SK-N-SH treated with all-trans-retinoic acid at 6 μM for 48 hours (cell line): ENCODE measurements at regions not wholly inside any gene's neighbourhood (a gene's known extent, or its start where the extent isn't known, plus 50 kb on each side); places are given as distances from the start of the nearest gene placed in this dataset.
"Not testable (repeated sequence)": the region's sequence is repeated elsewhere in the genome, so short reads cannot be mapped to it uniquely, and the experiment has no call there.

Experiments
- ATAC-seq: fragments of 200-7000 bp; cut with Tn5 transposase; 3 replicates; pipeline ENCODE4 v1.9.1; 2020; ENCODE audit warnings: mild to moderate bottlenecking, moderate library complexity
- ARNTL ChIP-seq: fragments of 450-650 bp; formaldehyde crosslinking; IDR thresholded peaks from 2 replicates; pipeline ENCODE4 v1.5.0; 2020; ENCODE audit warnings: low read depth, mild to moderate bottlenecking, moderate library complexity, borderline replicate concordance
- BACH2 ChIP-seq: fragments of 250-450 bp; sonication (Bioruptor Pico); IDR thresholded peaks from 2 replicates; pipeline ENCODE4 v1.9.0; 2021; ENCODE audit warnings: mild to moderate bottlenecking, borderline replicate concordance
- CSDC2 ChIP-seq: fragments of 250-450 bp; sonication (Bioruptor Pico); IDR thresholded peaks from 2 replicates; pipeline ENCODE4 v1.5.0; 2020; ENCODE audit warnings: mild to moderate bottlenecking, moderate library complexity
- ESRRG ChIP-seq: fragments of 250-450 bp; sonication (Bioruptor Pico); IDR thresholded peaks from 2 replicates; pipeline ENCODE4 v1.6.1; 2021; ENCODE audit warnings: mild to moderate bottlenecking
- GLIS3 ChIP-seq: fragments of 250-450 bp; sonication (Bioruptor Pico); IDR thresholded peaks from 2 replicates; pipeline ENCODE4 v1.5.0; 2020; ENCODE audit warnings: mild to moderate bottlenecking, moderate library complexity
- ISL1 ChIP-seq: fragments of 250-450 bp; sonication (Bioruptor Pico); IDR thresholded peaks from 2 replicates; pipeline ENCODE4 v2.1.2; 2022; ENCODE audit warnings: mild to moderate bottlenecking, moderate library complexity
- OSR1 ChIP-seq: fragments of 250-450 bp; sonication (Bioruptor Pico); IDR thresholded peaks from 2 replicates; pipeline ENCODE4 v1.8.0; 2022; ENCODE audit warnings: moderate library complexity, mild to moderate bottlenecking, inconsistent platforms
- PPARA ChIP-seq: fragments of 250-450 bp; sonication (Bioruptor Pico); IDR thresholded peaks from 2 replicates; pipeline ENCODE4 v1.5.0; 2020; ENCODE audit warnings: mild to moderate bottlenecking, borderline replicate concordance
- RARB ChIP-seq: fragments of 250-450 bp; sonication (Bioruptor Pico); IDR thresholded peaks from 2 replicates; pipeline ENCODE4 v1.8.0; 2021; ENCODE audit warnings: mild to moderate bottlenecking, moderate library complexity
- SNAI2 ChIP-seq: fragments of 250-450 bp; sonication (Bioruptor Pico); IDR thresholded peaks from 2 replicates; pipeline ENCODE4 v1.5.0; 2020; ENCODE audit warnings: mild to moderate bottlenecking, moderate library complexity
- TOX ChIP-seq: fragments of 250-450 bp; sonication (Bioruptor Pico); IDR thresholded peaks from 2 replicates; pipeline ENCODE4 v1.8.0; 2021; ENCODE audit warnings: mild to moderate bottlenecking, moderate library complexity, borderline replicate concordance
- ZC3H10 ChIP-seq: fragments of 250-450 bp; sonication (Bioruptor Pico); IDR thresholded peaks from 2 replicates; pipeline ENCODE4 v1.5.1; 2021; ENCODE audit warnings: mild to moderate bottlenecking, moderate library complexity
- ZFP3 ChIP-seq: fragments of 250-450 bp; sonication (Bioruptor Pico); IDR thresholded peaks from 2 replicates; pipeline ENCODE4 v1.5.0; 2020; ENCODE audit warnings: mild to moderate bottlenecking, moderate library complexity
- ZFP30 ChIP-seq: fragments of 450-650 bp; formaldehyde crosslinking; IDR thresholded peaks from 2 replicates; pipeline ENCODE4 v1.5.0; 2022; ENCODE audit warnings: mild to moderate bottlenecking, moderate library complexity
- ZNF565 ChIP-seq: fragments of 450-650 bp; formaldehyde crosslinking; conservative IDR thresholded peaks from 2 replicates; pipeline ENCODE4 v1.5.0; 2020; ENCODE audit warnings: low read depth, mild to moderate bottlenecking, moderate library complexity
- ZNF70 ChIP-seq: fragments of 450-650 bp; formaldehyde crosslinking; IDR thresholded peaks from 2 replicates; pipeline ENCODE4 v1.5.0; 2020; ENCODE audit warnings: mild to moderate bottlenecking, moderate library complexity
- ZNF8 ChIP-seq: fragments of 450-650 bp; formaldehyde crosslinking; IDR thresholded peaks from 2 replicates; pipeline ENCODE4 v1.5.0; 2020; ENCODE audit warnings: mild to moderate bottlenecking, moderate library complexity
- TF ChIP-seq, protein P1 (sequence below): fragments of 250-450 bp; sonication (Bioruptor Pico); IDR thresholded peaks from 2 replicates; pipeline ENCODE4 v1.8.0; 2020; ENCODE audit warnings: mild to moderate bottlenecking, moderate library complexity, borderline replicate concordance
- TF ChIP-seq, protein P2 (sequence below): fragments of 250-450 bp; sonication (Bioruptor Pico); IDR thresholded peaks from 2 replicates; pipeline ENCODE4 v1.5.1; 2020; ENCODE audit warnings: low read depth, mild to moderate bottlenecking, moderate library complexity
- TF ChIP-seq, protein P3 (sequence below): fragments of 250-450 bp; sonication (Bioruptor Pico); IDR thresholded peaks from 2 replicates; pipeline ENCODE4 v1.5.1; 2021; ENCODE audit warnings: mild to moderate bottlenecking, moderate library complexity
- TF ChIP-seq, protein P4 (sequence below): fragments of 250-450 bp; sonication (Bioruptor Pico); IDR thresholded peaks from 2 replicates; pipeline ENCODE4 v1.5.0; 2020; ENCODE audit warnings: mild to moderate bottlenecking, moderate library complexity

DNA sequence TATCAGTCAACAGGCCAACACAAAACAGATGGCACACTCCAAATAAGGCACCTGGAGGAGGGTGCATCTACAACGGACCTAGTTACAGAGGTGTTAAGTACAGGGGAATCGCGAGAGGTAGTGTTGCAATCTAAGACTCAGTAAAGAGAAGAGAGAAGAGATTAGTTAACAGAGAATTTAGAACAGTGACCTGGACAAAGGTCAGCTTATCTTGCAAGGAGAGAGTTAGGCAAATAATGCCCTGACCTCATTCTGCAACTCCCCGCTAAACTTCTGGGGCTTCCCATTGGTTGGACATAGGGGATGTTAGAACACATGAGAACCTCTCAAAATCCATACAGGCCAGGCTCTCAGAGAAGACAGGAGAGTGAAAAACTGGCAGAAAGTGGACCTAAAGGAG, 289.4 kb upstream of the GK2 start:
- no peak for ATAC-seq
- TF ChIP-seq BACH2 (CRISPR knock-in tag) (no peak), ISL1 (CRISPR knock-in tag) (no peak), TOX (CRISPR knock-in tag) (no peak), ZFP3 (CRISPR knock-in tag) (no peak), OSR1 (no peak), ARNTL (CRISPR knock-in tag) (no peak), SNAI2 (CRISPR knock-in tag) (no peak), GLIS3 (CRISPR knock-in tag) (no peak)
- TF ChIP-seq, protein P1, sequence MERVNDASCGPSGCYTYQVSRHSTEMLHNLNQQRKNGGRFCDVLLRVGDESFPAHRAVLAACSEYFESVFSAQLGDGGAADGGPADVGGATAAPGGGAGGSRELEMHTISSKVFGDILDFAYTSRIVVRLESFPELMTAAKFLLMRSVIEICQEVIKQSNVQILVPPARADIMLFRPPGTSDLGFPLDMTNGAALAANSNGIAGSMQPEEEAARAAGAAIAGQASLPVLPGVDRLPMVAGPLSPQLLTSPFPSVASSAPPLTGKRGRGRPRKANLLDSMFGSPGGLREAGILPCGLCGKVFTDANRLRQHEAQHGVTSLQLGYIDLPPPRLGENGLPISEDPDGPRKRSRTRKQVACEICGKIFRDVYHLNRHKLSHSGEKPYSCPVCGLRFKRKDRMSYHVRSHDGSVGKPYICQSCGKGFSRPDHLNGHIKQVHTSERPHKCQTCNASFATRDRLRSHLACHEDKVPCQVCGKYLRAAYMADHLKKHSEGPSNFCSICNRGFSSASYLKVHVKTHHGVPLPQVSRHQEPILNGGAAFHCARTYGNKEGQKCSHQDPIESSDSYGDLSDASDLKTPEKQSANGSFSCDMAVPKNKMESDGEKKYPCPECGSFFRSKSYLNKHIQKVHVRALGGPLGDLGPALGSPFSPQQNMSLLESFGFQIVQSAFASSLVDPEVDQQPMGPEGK, result no peak

DNA sequence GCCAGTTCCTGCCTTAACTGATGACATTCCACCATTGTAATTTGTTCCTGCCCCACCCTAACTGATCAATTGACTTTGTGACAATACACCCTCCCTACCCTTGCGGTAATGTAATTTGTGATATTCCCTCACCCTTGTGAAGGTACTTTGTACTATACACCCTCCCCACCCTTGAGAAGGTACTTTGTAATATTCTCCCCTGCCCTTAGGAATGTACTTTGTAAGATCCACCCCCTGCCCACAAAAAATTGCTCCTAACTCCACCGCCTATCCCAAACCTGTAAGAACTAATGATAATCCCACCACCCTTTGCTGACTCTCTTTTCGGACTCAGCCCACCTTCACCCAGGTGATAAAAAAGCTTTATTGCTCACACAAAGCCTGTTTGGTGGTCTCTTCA, 288.5 kb upstream of the GK2 start:
- ATAC-seq, result not testable (repeated sequence)

DNA sequence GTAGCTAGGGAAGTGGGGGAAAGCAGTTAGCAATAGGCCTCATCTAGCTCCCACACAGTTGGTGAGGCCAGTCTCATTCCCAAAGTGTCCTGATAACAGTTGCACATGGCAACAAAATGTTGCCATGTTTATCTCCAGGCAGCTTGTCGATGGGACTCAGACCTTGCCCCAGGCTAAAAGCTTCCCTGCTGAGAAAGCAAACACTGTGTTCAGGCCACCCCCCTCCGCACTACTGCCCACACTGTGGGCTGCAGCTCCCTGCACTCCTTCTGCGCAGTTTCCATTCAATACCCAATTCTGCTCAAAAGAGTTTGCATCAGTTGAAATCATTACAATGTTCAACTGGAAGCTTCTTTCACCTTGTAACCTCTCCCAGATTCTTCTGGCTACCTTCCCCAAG, 287.8 kb upstream of the GK2 start:
- no peak for ATAC-seq
- no peak for TF ChIP-seq ISL1 (CRISPR knock-in tag)
- no peak for TF ChIP-seq ESRRG (CRISPR knock-in tag)
- TF ChIP-seq OSR1, result no peak
- TF ChIP-seq, protein P1, result no peak
- no peak for TF ChIP-seq ZNF8 (CRISPR knock-in tag)
- no peak for TF ChIP-seq ARNTL (CRISPR knock-in tag)
- TF ChIP-seq, protein P2, sequence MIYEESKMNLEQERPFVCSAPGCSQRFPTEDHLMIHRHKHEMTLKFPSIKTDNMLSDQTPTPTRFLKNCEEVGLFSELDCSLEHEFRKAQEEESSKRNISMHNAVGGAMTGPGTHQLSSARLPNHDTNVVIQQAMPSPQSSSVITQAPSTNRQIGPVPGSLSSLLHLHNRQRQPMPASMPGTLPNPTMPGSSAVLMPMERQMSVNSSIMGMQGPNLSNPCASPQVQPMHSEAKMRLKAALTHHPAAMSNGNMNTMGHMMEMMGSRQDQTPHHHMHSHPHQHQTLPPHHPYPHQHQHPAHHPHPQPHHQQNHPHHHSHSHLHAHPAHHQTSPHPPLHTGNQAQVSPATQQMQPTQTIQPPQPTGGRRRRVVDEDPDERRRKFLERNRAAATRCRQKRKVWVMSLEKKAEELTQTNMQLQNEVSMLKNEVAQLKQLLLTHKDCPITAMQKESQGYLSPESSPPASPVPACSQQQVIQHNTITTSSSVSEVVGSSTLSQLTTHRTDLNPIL, result no peak
- no peak for TF ChIP-seq TOX (CRISPR knock-in tag)
- no peak for TF ChIP-seq BACH2 (CRISPR knock-in tag)
- TF ChIP-seq ZNF565 (CRISPR knock-in tag), result no peak
- TF ChIP-seq, protein P3, sequence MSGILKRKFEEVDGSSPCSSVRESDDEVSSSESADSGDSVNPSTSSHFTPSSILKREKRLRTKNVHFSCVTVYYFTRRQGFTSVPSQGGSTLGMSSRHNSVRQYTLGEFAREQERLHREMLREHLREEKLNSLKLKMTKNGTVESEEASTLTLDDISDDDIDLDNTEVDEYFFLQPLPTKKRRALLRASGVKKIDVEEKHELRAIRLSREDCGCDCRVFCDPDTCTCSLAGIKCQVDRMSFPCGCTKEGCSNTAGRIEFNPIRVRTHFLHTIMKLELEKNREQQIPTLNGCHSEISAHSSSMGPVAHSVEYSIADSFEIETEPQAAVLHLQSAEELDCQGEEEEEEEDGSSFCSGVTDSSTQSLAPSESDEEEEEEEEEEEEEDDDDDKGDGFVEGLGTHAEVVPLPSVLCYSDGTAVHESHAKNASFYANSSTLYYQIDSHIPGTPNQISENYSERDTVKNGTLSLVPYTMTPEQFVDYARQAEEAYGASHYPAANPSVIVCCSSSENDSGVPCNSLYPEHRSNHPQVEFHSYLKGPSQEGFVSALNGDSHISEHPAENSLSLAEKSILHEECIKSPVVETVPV (CRISPR knock-in tag), result no peak
- no peak for TF ChIP-seq CSDC2 (CRISPR knock-in tag)
- no peak for TF ChIP-seq ZNF70 (CRISPR knock-in tag)
- no peak for TF ChIP-seq PPARA
- TF ChIP-seq, protein P4, sequence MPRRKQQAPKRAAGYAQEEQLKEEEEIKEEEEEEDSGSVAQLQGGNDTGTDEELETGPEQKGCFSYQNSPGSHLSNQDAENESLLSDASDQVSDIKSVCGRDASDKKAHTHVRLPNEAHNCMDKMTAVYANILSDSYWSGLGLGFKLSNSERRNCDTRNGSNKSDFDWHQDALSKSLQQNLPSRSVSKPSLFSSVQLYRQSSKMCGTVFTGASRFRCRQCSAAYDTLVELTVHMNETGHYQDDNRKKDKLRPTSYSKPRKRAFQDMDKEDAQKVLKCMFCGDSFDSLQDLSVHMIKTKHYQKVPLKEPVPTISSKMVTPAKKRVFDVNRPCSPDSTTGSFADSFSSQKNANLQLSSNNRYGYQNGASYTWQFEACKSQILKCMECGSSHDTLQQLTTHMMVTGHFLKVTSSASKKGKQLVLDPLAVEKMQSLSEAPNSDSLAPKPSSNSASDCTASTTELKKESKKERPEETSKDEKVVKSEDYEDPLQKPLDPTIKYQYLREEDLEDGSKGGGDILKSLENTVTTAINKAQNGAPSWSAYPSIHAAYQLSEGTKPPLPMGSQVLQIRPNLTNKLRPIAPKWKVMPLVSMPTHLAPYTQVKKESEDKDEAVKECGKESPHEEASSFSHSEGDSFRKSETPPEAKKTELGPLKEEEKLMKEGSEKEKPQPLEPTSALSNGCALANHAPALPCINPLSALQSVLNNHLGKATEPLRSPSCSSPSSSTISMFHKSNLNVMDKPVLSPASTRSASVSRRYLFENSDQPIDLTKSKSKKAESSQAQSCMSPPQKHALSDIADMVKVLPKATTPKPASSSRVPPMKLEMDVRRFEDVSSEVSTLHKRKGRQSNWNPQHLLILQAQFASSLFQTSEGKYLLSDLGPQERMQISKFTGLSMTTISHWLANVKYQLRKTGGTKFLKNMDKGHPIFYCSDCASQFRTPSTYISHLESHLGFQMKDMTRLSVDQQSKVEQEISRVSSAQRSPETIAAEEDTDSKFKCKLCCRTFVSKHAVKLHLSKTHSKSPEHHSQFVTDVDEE (CRISPR knock-in tag), result no peak
- no peak for TF ChIP-seq SNAI2 (CRISPR knock-in tag)
- TF ChIP-seq ZFP3 (CRISPR knock-in tag), result no peak
- TF ChIP-seq ZC3H10 (CRISPR knock-in tag), result no peak

DNA sequence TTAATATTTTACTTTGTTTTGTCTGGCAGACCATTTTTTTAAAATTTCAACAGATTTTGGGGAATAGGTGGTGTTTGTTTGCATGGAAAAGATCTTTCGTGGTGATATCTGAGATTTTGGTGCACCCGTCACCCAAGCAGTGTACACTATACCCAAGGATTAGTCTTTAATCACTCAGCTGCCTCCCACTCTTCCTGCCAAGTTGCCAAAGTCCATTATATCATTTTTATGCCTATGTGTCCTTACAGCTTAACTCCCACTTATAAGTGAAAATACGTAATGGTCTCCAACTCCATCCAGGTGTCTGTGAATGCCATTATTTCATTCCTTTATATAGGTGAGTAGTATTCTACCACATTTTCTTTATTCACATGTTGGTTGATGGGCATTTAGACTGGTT, 281.7 kb upstream of the GK2 start:
- no peak for ATAC-seq
- no peak for TF ChIP-seq ZFP30 (CRISPR knock-in tag)
- no peak for TF ChIP-seq PPARA
- TF ChIP-seq, protein P3 (CRISPR knock-in tag), result no peak
- TF ChIP-seq, protein P4 (CRISPR knock-in tag), result no peak
- no peak for TF ChIP-seq ZNF70 (CRISPR knock-in tag)
- no peak for TF ChIP-seq ZNF8 (CRISPR knock-in tag)
- TF ChIP-seq RARB (CRISPR knock-in tag), result no peak
- no peak for TF ChIP-seq CSDC2 (CRISPR knock-in tag)
